ENCODE measurements at regions not wholly inside any gene's neighbourhood (a gene's known extent, or its start where the extent isn't known, plus 50 kb on each side); places are given as distances from the start of the nearest gene placed in this dataset.

- TF ChIP-seq CTCF (IDR thresholded peaks at IDR 0.05; ENCODE audit: low read length) (no peak), EZH2 (optimal IDR thresholded peaks at IDR 0.05; ENCODE audit: low read depth, low read length) (no peak), EZH2phosphoT487 (IDR thresholded peaks at IDR 0.05; ENCODE audit: low read length) (no peak)
Observed at GRCh38 chr2:41027095-41027494, 575.2 kb upstream of the SLC8A1 start.

Data from MM.1S (cell line).